ENCODE measurements at regions not wholly inside any gene's neighbourhood (a gene's known extent, or its start where the extent isn't known, plus 50 kb on each side); places are given as distances from the start of the nearest gene placed in this dataset.

- no peak overlapping the region for H3K27ac ChIP-seq
- DNase-seq (ENCODE audit: extremely low spot score in 2 of 2): no peak
Measured at GRCh38 chr10:128938558-128938957, 528.5 kb upstream of the MGMT start.

GRCh38 chr10:128940081-128940480 is 527.0 kb upstream of the MGMT start:
- Histone ChIP-seq H3K4me3 (no peak overlapping the region), H3K9me3 (no peaks in the 10 kb centered on the region), H3K36me3 (no peaks in the 10 kb centered on the region), H3K4me1 (no peaks in the 10 kb centered on the region), H3K27ac (no peak overlapping the region), H3K27me3 (no peaks in the 10 kb centered on the region)
- no peak for TF ChIP-seq POLR2AphosphoS5 (IDR thresholded peaks at IDR 0.05; ENCODE audit: insufficient read depth in 1 of 2, low read depth in 1 of 2)
- TF ChIP-seq CTCF (IDR thresholded peaks at IDR 0.05): no peak
- TF ChIP-seq POLR2A (IDR thresholded peaks at IDR 0.05): no peak
- intact Hi-C loops (cut with DNase I): no loop called here
- DNase-seq (ENCODE audit: extremely low spot score in 2 of 2): no peak

More at GRCh38 chr10:128938558-128938957, 528.5 kb upstream of the MGMT start:
- Histone ChIP-seq H3K4me1 (no peaks in the 10 kb centered on the region), H3K9me3 (no peaks in the 10 kb centered on the region), H3K27me3 (no peaks in the 10 kb centered on the region), H3K4me3 (no peak overlapping the region), H3K36me3 (no peaks in the 10 kb centered on the region)
- intact Hi-C loops (cut with DNase I): no loop called here
- no peak for TF ChIP-seq POLR2AphosphoS5 (IDR thresholded peaks at IDR 0.05; ENCODE audit: insufficient read depth in 1 of 2, low read depth in 1 of 2)
- TF ChIP-seq CTCF (IDR thresholded peaks at IDR 0.05): no peak
- TF ChIP-seq POLR2A (IDR thresholded peaks at IDR 0.05): no peak

- TF ChIP-seq CTCF (IDR thresholded peaks at IDR 0.05): no peak
- no peak for TF ChIP-seq POLR2A (IDR thresholded peaks at IDR 0.05)
- TF ChIP-seq POLR2AphosphoS5 (IDR thresholded peaks at IDR 0.05; ENCODE audit: insufficient read depth in 1 of 2, low read depth in 1 of 2): no peak
- no peaks in the 10 kb centered on the region for H3K9me3 ChIP-seq
- no peak for DNase-seq (ENCODE audit: extremely low spot score in 2 of 2)
- intact Hi-C loops (cut with DNase I): no loop called here
- H3K27ac ChIP-seq: no peak overlapping the region
- no peaks in the 10 kb centered on the region for H3K4me1 ChIP-seq
- H3K36me3 ChIP-seq: no peaks in the 10 kb centered on the region
- H3K4me3 ChIP-seq: no peak overlapping the region
- H3K27me3 ChIP-seq: no peaks in the 10 kb centered on the region
Measured at GRCh38 chr10:128943111-128943510, 523.9 kb upstream of the MGMT start.

GRCh38 chr10:128945398-128945797 is 521.6 kb upstream of the MGMT start:
- Histone ChIP-seq H3K27ac (no peak overlapping the region), H3K9me3 (no peaks in the 10 kb centered on the region), H3K4me1 (no peaks in the 10 kb centered on the region), H3K36me3 (no peaks in the 10 kb centered on the region), H3K4me3 (no peak overlapping the region), H3K27me3 (no peaks in the 10 kb centered on the region)
- no peak for TF ChIP-seq CTCF (IDR thresholded peaks at IDR 0.05)
- no peak for TF ChIP-seq POLR2AphosphoS5 (IDR thresholded peaks at IDR 0.05; ENCODE audit: insufficient read depth in 1 of 2, low read depth in 1 of 2)
- no peak for TF ChIP-seq POLR2A (IDR thresholded peaks at IDR 0.05)
- intact Hi-C loops (cut with DNase I): no loop called here
- no peak for DNase-seq (ENCODE audit: extremely low spot score in 2 of 2)

GRCh38 chr10:128950159-128950915 is 516.7 kb upstream of the MGMT start:
- Histone ChIP-seq H3K36me3 (no peaks in the 10 kb centered on the region), H3K27me3 (no peaks in the 10 kb centered on the region), H3K4me3 (no peak overlapping the region), H3K9me3 (no peaks in the 10 kb centered on the region), H3K4me1 (no peaks in the 10 kb centered on the region), H3K27ac (no peak overlapping the region)
- intact Hi-C loops (cut with DNase I): no loop called here
- no peak for DNase-seq (ENCODE audit: extremely low spot score in 2 of 2)
- TF ChIP-seq POLR2A (IDR thresholded peaks at IDR 0.05): no peak
- TF ChIP-seq POLR2AphosphoS5 (IDR thresholded peaks at IDR 0.05; ENCODE audit: insufficient read depth in 1 of 2, low read depth in 1 of 2): no peak
- TF ChIP-seq CTCF (IDR thresholded peaks at IDR 0.05): no peak
